Cardiac muscle cell (in vitro differentiated cells and primary cell): ENCODE measurements at regions not wholly inside any gene's neighbourhood (a gene's known extent, or its start where the extent isn't known, plus 50 kb on each side); places are given as distances from the start of the nearest gene placed in this dataset.
"Not testable (repeated sequence)": the region's sequence is repeated elsewhere in the genome, so short reads cannot be mapped to it uniquely, and the experiment has no call there.

ENCODE experiments used
- DNase-seq, 2 donors: peaks; one replicate each; pipeline versions ENCODE4 v3.0.0 to v3.0.0-alpha.2; 2010 to 2017; ENCODE audit warnings: low read depth in 1 of 2, low spot score in 1 of 2
- H3K27ac ChIP-seq: fragments of 200-600 bp; sonication (generic); 2 replicates; pipeline ENCODE4 v1.5.1; 2016
- H3K27me3 ChIP-seq: fragments of 200-600 bp; sonication (generic); 2 replicates; pipeline ENCODE4 v1.6.0; 2016; ENCODE audit warnings: control low read depth
- H3K36me3 ChIP-seq: fragments of 200-600 bp; sonication (generic); 2 replicates; pipeline ENCODE4 v1.5.1; 2016; ENCODE audit warnings: control low read depth
- H3K4me1 ChIP-seq: fragments of 200-600 bp; sonication (generic); 2 replicates; pipeline ENCODE4 v1.8.1; 2017; ENCODE audit warnings: low read depth, mild to moderate bottlenecking, mixed run types
- H3K4me3 ChIP-seq: fragments of 200-600 bp; sonication (generic); 2 replicates; pipeline ENCODE4 v1.5.1; 2016; ENCODE audit warnings: mild to moderate bottlenecking
- H3K9me3 ChIP-seq: fragments of 200-600 bp; sonication (generic); 2 replicates; pipeline ENCODE4 v1.5.1; 2017; ENCODE audit warnings: low read depth, mild to moderate bottlenecking, control low read depth
- CTCF ChIP-seq: IDR thresholded peaks from 2 replicates; pipeline ENCODE4 v1.5.1; 2012; ENCODE audit warnings: low read depth, mild to moderate bottlenecking, low read length

DNA sequence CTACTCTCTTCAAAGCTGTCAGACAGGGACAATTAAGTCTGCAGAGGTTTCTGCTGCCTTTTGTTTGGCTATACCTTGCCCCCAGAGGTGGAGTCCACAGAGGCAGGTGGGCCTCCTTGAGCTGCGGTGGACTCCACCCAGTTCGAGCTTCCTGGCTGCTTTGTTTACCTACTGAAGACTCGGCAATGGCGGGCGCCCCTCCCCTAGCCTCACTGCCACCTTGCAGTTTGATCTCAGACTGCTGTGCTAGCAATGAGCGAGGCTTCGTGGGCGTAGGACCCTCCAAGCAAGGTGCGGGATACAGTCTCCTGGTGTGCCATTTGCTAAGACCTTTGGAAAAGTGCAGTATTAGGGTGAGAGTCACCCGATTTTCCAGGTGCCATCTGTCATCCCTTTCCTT lies 124.9 kb downstream of the CRYBB2 start:
- not testable (repeated sequence) for H3K27me3 ChIP-seq, H3K36me3 ChIP-seq, H3K27ac ChIP-seq, H3K9me3 ChIP-seq, H3K4me3 ChIP-seq, DNase-seq, H3K4me1 ChIP-seq

DNA sequence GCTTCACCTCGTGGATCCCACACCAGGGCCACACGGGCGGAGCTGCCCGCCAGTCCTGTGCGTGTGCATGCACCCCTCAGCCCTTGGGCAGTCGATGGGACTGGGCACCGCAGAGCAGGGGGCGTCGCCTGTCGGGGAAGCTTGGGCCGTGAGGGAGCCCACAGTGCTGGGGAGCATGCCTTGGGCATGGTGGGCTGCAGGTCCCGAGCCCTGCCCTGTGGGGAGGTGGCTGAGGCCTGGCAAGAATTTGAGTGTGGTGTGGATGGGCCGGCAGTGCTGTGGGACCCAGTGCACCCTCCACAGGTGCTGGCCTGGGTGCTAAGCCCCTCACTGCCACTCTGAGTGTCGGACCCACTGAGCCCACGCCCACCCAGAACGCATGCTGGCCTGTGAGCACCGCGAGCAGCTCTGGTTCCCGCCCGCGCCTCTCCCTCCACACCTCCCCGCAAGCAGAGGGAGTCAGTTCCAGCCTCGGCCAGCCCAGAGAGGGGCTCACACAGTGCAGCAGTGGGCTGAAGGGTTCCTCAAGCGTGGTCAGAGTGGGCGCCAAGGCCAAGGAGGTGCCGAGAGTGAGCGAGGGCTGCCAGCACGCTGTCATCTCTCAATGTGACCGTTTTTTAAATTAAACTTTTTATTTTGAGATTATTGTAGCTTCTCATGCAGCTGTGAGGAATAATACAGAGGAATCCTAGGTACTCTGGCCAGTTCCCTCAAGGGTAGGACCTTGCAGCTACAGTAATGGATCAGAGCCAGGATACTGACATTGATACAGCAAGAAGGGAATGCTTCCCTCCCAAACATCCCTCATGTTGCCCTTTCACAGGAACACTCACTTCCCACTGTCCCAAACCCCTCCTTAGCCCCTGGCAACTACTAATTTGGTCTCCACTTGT lies 127.7 kb downstream of the CRYBB2 start:
- no peak for TF ChIP-seq CTCF
- Histone ChIP-seq H3K27me3 (no peaks in the 10 kb centered on the region), H3K4me3 (no peak overlapping the region), H3K27ac (no peak overlapping the region), H3K4me1 (no peaks in the 10 kb centered on the region), H3K9me3 (no peaks in the 10 kb centered on the region), H3K36me3 (peaks cover 4% of the 10 kb centered on the region)
- no peak for DNase-seq

DNA sequence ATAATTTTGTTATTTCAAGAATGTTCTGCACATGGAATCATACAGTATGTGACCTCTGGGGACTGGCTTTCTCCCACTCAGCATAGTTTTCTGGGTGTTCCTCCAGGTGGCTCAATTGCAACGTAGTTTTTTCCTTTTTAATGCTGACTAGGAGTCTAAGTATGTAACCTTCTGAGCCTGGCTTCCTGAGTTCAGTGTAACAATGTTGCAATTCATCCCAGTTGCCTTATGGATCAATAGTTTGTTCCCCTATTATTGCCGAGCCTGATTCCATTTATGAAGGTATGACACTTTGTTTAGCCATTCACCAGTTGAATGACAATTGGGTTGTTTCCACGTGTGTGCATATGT lies 128.3 kb downstream of the CRYBB2 start:
- no peak overlapping the region for H3K4me3 ChIP-seq
- H3K4me1 ChIP-seq: no peaks in the 10 kb centered on the region
- peaks cover 4% of the 10 kb centered on the region for H3K36me3 ChIP-seq
- no peak for DNase-seq
- no peak overlapping the region for H3K27ac ChIP-seq
- H3K9me3 ChIP-seq: no peaks in the 10 kb centered on the region
- H3K27me3 ChIP-seq: no peaks in the 10 kb centered on the region
- no peak for TF ChIP-seq CTCF

GRCh38 chr22:25348391-25348790 lies 129.0 kb downstream of the CRYBB2 start:
- Histone ChIP-seq H3K9me3 (no peaks in the 10 kb centered on the region), H3K4me1 (no peaks in the 10 kb centered on the region), H3K36me3 (peaks cover 4% of the 10 kb centered on the region), H3K27me3 (no peaks in the 10 kb centered on the region), H3K4me3 (no peak overlapping the region), H3K27ac (no peak overlapping the region)
- no peak for TF ChIP-seq CTCF
- DNase-seq: no peak

DNA sequence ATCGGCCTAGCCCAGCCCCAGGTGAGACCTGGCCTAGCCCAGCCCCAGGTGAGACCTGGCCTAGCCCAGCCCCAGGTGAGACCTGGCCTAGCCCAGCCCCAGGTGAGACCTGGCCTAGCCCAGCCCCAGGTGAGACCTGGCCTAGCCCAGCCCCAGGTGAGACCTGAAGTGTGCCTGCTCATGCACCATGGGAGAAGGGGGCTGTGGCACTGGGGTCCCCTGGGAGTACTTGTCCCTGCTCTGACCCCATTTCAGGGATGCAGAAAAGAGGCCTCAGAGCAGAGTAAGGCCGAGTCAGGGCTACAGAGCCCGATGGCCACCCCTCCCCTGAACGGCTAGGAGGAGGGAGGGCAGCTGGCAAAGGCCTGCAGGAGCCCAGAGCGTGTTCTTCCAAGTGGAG lies 129.6 kb downstream of the CRYBB2 start:
- not testable (repeated sequence) for H3K27ac ChIP-seq, H3K36me3 ChIP-seq, H3K4me1 ChIP-seq, H3K27me3 ChIP-seq, DNase-seq, H3K9me3 ChIP-seq, H3K4me3 ChIP-seq

DNA sequence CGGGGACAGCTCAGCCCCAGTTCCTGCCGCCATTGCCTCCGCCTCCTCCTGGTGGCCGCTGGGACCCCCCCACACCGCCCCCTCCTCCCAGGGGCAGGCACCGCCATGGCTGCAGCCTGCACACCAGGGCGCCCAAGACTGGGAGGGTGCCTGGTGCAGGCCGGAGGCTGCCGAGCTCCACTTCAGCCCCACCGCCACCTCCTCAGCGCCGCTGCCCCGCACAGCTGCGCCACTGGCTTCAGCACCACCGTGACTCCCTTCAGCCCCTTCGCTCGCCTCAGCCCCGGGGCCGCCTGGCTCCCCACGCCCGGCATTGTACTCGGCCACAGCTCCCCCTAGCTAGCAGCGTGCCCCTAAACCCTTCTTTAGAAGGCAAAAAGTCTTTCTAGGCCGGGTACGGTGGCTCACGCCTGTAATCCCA lies 131.1 kb downstream of the CRYBB2 start:
- Histone ChIP-seq H3K36me3 (peaks cover 9% of the 10 kb centered on the region), H3K27ac (no peak overlapping the region), H3K4me1 (no peaks in the 10 kb centered on the region), H3K4me3 (no peak overlapping the region), H3K27me3 (no peaks in the 10 kb centered on the region), H3K9me3 (no peaks in the 10 kb centered on the region)
- DNase-seq: no peak
- TF ChIP-seq CTCF: no peak
